Tibial nerve (tissue), 4 donors: ENCODE measurements at regions not wholly inside any gene's neighbourhood (a gene's known extent, or its start where the extent isn't known, plus 50 kb on each side); places are given as distances from the start of the nearest gene placed in this dataset.

Experiments used
- DNase-seq, 2 donors: peaks; one replicate each; pipeline ENCODE4 v3.0.0-alpha.2; 2019; ENCODE audit warnings: low spot score in 2 of 2
- H3K27ac ChIP-seq, 4 donors: fragments of 200-600 bp; sonication (generic) in 3 of 4; one replicate each; pipeline ENCODE4 v1.5.1; 2017 to 2019; ENCODE audit warnings: mild to moderate bottlenecking in 1 of 4
- H3K27me3 ChIP-seq, 2 donors: fragments of 200-600 bp; sonication (generic) in 1 of 2; one replicate each; pipeline versions ENCODE4 v1.5.1 to v1.6.0; 2017 to 2019
- H3K36me3 ChIP-seq, 3 donors: fragments of 200-600 bp; sonication (generic); one replicate each; pipeline ENCODE4 v1.5.1; 2018 to 2019
- H3K4me1 ChIP-seq, 4 donors: fragments of 200-600 bp; sonication (generic) in 3 of 4; one replicate each; pipeline ENCODE4 v1.5.1; 2017 to 2019
- H3K4me3 ChIP-seq, 4 donors: fragments of 200-600 bp; sonication (generic) in 3 of 4; one replicate each; pipeline ENCODE4 v1.5.1; 2017 to 2019; ENCODE audit warnings: mild to moderate bottlenecking in 1 of 4, moderate library complexity in 1 of 4
- H3K9me3 ChIP-seq, 4 donors: fragments of 200-600 bp; sonication (generic) in 3 of 4; one replicate each; pipeline ENCODE4 v1.5.1; 2017 to 2019
- EP300 ChIP-seq, 2 donors: sonication (generic); formaldehyde crosslinking; IDR thresholded peaks; one replicate each; pipeline ENCODE4 v1.6.1; 2017; ENCODE audit warnings: antibody characterized with exemption in 2 of 2, mild to moderate bottlenecking in 1 of 2
- POLR2A ChIP-seq, 2 donors: fragments of 450-650 bp; IDR thresholded peaks; one replicate each; pipeline ENCODE4 v1.6.1; 2017; ENCODE audit warnings: antibody characterized with exemption in 2 of 2, mild to moderate bottlenecking in 2 of 2, moderate library complexity in 2 of 2
- WGBS, 2 donors: methylation state at CpG; one replicate each; pipeline ENCODE4 v1.1.5; 2018; 5-methylcytosine and 5-hydroxymethylcytosine counted together
- TF ChIP-seq, protein P1 (sequence below), 5 experiments: fragments of 200-600 bp in 3 of 5; fragments of 450-650 bp in 2 of 5; sonication (generic) in 3 of 5; IDR thresholded peaks; one replicate each; pipeline ENCODE4 v1.5.1; 2016 to 2019; ENCODE audit warnings: antibody characterized with exemption in 5 of 5, mild to moderate bottlenecking in 3 of 5, moderate library complexity in 2 of 5

GRCh38 chr1:25055324-25055780 lies 125.3 kb upstream of the RUNX3 start:
- WGBS, 2 donors = 70% methylated on average over 11 to 12 of the region's 13 CpGs
- H3K36me3 ChIP-seq = no peaks in the 10 kb centered on the region
- H3K27me3 ChIP-seq = peaks cover 0 to 35% of the 10 kb centered on the region in 2 donors
- DNase-seq = no peak
- no peaks in the 10 kb centered on the region for H3K4me1 ChIP-seq
- TF ChIP-seq POLR2A (IDR thresholded peaks at IDR 0.05) = no peak
- no peak for TF ChIP-seq EP300 (IDR thresholded peaks at IDR 0.05)
- TF ChIP-seq, protein P1, sequence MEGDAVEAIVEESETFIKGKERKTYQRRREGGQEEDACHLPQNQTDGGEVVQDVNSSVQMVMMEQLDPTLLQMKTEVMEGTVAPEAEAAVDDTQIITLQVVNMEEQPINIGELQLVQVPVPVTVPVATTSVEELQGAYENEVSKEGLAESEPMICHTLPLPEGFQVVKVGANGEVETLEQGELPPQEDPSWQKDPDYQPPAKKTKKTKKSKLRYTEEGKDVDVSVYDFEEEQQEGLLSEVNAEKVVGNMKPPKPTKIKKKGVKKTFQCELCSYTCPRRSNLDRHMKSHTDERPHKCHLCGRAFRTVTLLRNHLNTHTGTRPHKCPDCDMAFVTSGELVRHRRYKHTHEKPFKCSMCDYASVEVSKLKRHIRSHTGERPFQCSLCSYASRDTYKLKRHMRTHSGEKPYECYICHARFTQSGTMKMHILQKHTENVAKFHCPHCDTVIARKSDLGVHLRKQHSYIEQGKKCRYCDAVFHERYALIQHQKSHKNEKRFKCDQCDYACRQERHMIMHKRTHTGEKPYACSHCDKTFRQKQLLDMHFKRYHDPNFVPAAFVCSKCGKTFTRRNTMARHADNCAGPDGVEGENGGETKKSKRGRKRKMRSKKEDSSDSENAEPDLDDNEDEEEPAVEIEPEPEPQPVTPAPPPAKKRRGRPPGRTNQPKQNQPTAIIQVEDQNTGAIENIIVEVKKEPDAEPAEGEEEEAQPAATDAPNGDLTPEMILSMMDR (IDR thresholded peaks at IDR 0.05) = no peak
- no peak overlapping the region for H3K4me3 ChIP-seq
- no peaks in the 10 kb centered on the region for H3K9me3 ChIP-seq
- no peak overlapping the region for H3K27ac ChIP-seq

DNA sequence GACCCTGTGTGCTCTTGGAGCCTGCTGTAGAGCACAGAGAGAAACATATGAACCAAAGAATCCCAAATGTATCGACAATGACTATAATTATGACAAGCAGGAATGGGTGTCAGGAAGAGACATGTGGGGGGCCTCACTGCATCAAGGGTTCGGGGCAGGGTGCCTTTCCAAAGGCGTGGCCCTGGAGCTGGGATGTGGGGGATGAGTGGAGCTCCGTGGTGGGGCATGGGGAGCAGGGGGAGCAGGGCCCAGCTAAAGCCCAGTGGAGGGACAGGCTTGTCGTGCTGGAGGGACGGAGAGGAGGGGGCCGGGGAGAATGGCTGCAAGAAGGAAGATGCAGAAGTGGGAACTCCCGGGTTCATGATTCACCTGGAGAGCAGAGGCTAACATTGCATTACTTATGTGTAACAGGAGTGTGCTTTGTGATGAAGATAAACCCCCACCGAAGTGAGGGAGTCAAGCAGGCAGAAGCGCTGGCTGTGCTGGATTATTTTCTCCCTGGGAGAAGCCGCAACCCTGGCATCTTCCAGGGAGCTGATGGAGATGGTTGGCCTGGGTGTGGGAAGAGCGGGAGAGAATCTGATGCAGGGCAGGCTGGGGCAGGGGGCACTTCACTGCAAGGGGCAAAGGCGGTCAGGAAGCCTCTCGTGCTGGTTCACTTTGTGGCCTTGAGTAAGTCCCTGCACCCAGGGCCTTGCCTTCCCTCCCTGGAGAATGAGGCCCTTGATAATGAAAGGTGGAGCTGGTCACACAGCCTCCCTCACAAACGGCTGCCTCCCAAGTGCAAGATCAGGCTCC lies 124.6 kb upstream of the RUNX3 start:
- no peaks in the 10 kb centered on the region for H3K9me3 ChIP-seq
- H3K36me3 ChIP-seq = no peaks in the 10 kb centered on the region
- H3K4me1 ChIP-seq = no peaks in the 10 kb centered on the region
- TF ChIP-seq, protein P1 (IDR thresholded peaks at IDR 0.05) = no peak
- no peak for TF ChIP-seq POLR2A (IDR thresholded peaks at IDR 0.05)
- WGBS, 2 donors = 29 to 44% methylated on average over 14 to 15 of the region's 15 CpGs
- H3K4me3 ChIP-seq = no peak overlapping the region
- no peak for DNase-seq
- no peak overlapping the region for H3K27ac ChIP-seq
- peaks cover 0 to 35% of the 10 kb centered on the region in 2 donors for H3K27me3 ChIP-seq

DNA sequence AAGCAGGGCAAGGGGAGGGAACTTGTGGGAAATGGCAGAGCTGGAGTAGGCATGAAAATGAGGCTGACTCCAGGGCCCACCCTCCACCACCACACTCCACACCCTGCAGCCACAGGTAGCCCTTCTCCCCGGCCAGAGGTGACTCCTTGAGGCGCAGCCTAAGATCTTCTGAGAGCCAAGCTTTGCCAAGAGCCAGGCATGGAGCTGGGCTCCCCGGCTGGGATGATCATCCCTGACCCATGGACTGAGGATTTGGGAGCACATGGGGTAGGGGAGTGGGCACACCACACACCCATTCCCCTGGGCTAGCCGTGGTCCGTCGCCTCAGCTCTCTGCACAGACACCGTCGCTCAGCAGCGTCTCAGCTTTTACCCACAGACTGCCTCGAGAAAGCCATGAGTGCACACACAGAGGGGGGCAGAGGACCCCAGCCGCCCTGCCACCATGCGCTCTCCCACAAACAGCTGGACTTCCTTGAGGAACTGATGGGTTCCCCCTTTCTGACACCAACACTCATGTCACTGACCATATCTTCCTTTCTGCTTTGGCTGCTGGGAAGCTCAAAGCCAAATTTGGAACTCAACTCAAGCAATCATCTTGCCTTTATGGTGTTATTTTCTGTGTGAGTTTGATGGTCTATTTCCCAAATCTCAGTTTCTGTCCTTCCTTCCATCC lies 123.6 kb upstream of the RUNX3 start:
- 86 to 88% methylated on average over 11 to 12 of the region's 12 CpGs for WGBS, 2 donors
- no peaks in the 10 kb centered on the region for H3K4me1 ChIP-seq
- H3K36me3 ChIP-seq = no peaks in the 10 kb centered on the region
- no peaks in the 10 kb centered on the region for H3K9me3 ChIP-seq
- TF ChIP-seq POLR2A (IDR thresholded peaks at IDR 0.05) (no peak), EP300 (IDR thresholded peaks at IDR 0.05) (no peak)
- TF ChIP-seq, protein P1 (IDR thresholded peaks at IDR 0.05) = no peak
- H3K4me3 ChIP-seq = no peak overlapping the region
- no peak for DNase-seq
- H3K27me3 ChIP-seq = peaks cover 0 to 35% of the 10 kb centered on the region in 2 donors
- no peak overlapping the region for H3K27ac ChIP-seq

DNA sequence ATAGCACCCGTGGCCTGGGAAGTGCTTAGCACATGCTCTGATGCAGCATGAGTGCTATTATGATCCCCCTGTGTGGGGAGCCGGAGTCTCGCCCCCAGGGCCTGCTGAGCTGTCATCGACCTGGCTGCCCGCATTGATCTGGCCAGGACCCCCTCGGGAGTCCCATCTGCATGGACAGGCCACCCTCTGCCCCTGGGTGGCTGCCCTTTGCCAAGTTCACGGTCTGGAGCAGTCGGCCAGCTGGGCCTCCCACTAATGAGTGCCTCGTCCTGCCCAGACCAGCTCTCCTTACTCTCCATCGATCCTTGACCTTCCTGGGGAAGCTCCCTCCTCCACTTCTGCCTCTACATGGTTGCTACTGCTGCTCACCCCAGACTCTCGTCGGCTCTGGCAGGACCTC lies 121.8 kb upstream of the RUNX3 start:
- peaks cover 0 to 29% of the 10 kb centered on the region in 2 donors for H3K27me3 ChIP-seq
- H3K4me3 ChIP-seq = no peak overlapping the region
- WGBS, 2 donors = 58 to 70% methylated on average over 9 to 12 of the region's 12 CpGs
- no peaks in the 10 kb centered on the region for H3K9me3 ChIP-seq
- TF ChIP-seq, protein P1 (IDR thresholded peaks at IDR 0.05) = no peak
- no peak for TF ChIP-seq EP300 (IDR thresholded peaks at IDR 0.05)
- no peak for TF ChIP-seq POLR2A (IDR thresholded peaks at IDR 0.05)
- H3K27ac ChIP-seq = no peak overlapping the region
- H3K36me3 ChIP-seq = no peaks in the 10 kb centered on the region
- no peak for DNase-seq
- no peaks in the 10 kb centered on the region for H3K4me1 ChIP-seq

DNA sequence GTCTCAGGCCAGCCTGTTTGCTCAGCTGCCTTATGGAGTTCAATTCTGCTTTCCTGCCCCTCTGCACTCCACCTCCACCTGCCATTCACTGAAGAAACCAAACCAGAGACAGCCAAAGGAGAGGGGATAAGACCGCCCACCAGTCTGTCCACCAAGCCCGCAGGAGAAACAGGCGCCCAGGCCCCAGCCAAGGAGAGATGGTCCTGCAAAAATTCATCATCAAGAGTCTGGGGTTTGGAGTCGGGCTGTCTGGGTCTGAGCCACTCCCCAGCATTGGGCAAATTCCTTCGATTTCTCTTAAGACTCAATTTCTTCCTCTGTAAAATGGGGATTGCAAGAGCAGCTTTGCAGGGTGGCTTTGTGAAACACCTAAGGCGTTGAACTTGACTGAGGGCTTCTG lies 121.4 kb upstream of the RUNX3 start:
- no peak for DNase-seq
- no peaks in the 10 kb centered on the region for H3K9me3 ChIP-seq
- peaks cover 0 to 25% of the 10 kb centered on the region in 2 donors for H3K27me3 ChIP-seq
- no peak overlapping the region for H3K27ac ChIP-seq
- no peak overlapping the region for H3K4me3 ChIP-seq
- no peak for TF ChIP-seq POLR2A (IDR thresholded peaks at IDR 0.05)
- TF ChIP-seq EP300 (IDR thresholded peaks at IDR 0.05) = no peak
- TF ChIP-seq, protein P1 (IDR thresholded peaks at IDR 0.05) = no peak
- 84 to 89% methylated on average over 6 of the region's 6 CpGs for WGBS, 2 donors
- no peaks in the 10 kb centered on the region for H3K4me1 ChIP-seq
- no peaks in the 10 kb centered on the region for H3K36me3 ChIP-seq
